GM12891 (cell line): ENCODE measurements at regions not wholly inside any gene's neighbourhood (a gene's known extent, or its start where the extent isn't known, plus 50 kb on each side); places are given as distances from the start of the nearest gene placed in this dataset.

Source experiments
- POLR2A ChIP-seq: IDR thresholded peaks from 2 replicates; pipeline ENCODE4 v1.6.1; 2011; ENCODE audit warnings: low read depth, low read length, control low read depth
- POLR2AphosphoS5 ChIP-seq: IDR thresholded peaks from 2 replicates; pipeline ENCODE4 v1.6.1; 2011; ENCODE audit warnings: low read depth, low read length, control low read depth
- SPI1 ChIP-seq: IDR thresholded peaks from 2 replicates; pipeline ENCODE4 v1.6.1; 2011; ENCODE audit warnings: low read depth, low read length, control low read depth
- TAF1 ChIP-seq: IDR thresholded peaks from 2 replicates; pipeline ENCODE4 v1.6.1; 2011; ENCODE audit warnings: low read depth, low read length, control low read depth

- no peak for TF ChIP-seq POLR2A
- TF ChIP-seq POLR2AphosphoS5: no peak
- no peak for TF ChIP-seq TAF1
- no peak for TF ChIP-seq SPI1
These were observed 593.4 kb downstream of the GABRG1 start for GRCh38 chr4:45530498-45530897.
